HG03108 (cell line): ENCODE measurements at regions not wholly inside any gene's neighbourhood (a gene's known extent, or its start where the extent isn't known, plus 50 kb on each side); places are given as distances from the start of the nearest gene placed in this dataset.
"Not testable (repeated sequence)": the region's sequence is repeated elsewhere in the genome, so short reads cannot be mapped to it uniquely, and the experiment has no call there.

Experiments
- ATAC-seq: cut with Tn5 transposase; IDR thresholded peaks from one replicate; pipeline ENCODE4 v1.9.1; 2021; ENCODE audit warnings: moderate library complexity; ENCODE audit not compliant: unreplicated experiment

DNA sequence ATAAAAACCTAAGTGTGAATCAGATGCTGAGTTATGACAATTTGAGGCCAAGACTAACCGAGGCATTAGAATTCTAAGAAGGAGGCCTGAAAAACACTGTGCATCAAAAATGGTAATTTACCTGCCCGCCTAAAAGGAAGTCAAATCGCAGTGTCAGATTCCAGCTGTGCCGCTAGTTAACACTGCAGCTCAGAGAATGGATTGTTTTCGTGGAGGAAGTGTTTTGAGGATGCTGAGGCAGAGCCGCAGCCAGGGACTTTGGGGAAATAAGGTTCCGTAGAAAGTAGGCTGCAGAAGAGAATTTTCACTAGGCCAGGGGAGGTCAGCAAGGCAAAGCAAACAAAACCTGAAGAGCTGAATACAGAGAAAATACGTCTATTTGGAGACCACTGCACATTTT, 226.4 kb upstream of the ISL1 start:
- ATAC-seq = no peak

DNA sequence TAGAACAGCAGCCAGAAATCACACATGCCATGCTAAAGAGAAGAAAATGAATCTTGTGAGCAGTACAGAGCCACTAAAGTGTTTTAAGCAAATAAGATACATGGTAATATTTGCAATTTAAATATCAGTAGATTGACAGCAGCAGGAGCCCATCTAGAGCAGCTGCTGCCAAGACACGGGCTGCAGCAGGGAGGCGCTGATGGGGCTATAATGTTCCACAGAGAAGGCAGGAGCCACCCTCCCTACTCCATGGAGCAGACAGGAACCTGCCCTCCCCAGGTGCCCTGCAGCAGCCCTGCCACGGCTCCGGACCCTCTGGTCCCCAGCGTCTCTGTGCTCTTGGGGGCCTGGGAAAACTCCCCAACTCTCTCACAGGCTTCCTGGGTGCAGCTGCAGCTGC, 224.1 kb upstream of the ISL1 start:
- no peak for ATAC-seq

DNA sequence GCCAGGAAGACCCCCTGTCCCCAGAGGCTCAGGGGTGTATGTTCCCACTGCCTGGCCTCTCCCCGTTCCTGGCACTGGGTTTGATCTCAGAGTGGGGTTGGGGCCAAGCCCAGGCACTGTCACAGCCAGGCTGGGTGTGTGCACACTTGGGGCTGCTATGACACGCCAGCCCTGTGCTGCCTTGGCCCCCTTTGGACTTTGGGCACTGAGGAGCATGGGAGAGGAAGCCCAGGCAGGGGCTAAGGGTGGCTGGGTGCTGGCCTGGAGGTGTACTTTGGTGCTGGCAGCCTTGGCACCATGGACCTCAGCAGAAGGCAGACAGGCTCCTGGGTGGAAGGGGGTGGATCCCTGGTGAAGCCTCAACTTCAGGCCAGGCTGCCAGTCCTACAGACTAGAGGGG, 223.6 kb upstream of the ISL1 start:
- no peak for ATAC-seq

DNA sequence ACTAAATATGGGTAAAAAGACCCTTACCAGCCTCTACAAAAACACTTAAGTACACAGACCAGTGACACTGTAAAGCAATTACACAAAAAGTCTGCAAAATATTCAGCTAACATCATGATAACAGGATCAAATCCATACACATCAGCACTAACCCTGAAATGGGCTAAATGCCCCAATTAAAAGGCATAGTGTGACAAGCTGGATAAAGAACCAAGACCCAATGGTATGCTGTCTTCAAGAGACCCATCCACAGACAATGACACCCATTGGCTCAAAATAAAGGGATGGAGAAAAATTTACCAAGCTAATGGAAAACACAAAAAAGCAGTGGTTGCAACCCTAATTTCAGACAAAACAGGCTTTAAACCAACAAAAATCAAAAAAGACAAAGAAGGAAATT, 221.0 kb upstream of the ISL1 start:
- no peak for ATAC-seq

DNA sequence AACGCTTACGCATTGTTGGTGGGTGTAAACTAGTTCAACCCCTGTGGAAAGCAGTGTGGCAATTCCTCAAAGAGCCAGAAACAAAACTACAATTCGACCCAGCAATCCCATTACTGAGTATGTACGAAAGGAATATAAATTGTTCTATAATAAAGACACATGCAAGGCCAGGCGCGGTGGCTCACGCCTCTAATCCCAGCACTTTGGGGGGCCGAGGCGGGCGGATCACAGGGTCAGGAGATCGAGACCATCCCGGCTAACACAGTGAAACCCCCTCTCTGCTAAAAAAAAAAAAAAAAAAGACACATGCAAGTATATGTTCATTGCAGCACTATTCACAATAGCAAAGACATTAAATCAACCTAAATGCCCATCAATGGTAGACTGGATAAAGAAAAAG, 217.6 kb upstream of the ISL1 start:
- not testable (repeated sequence) for ATAC-seq

DNA sequence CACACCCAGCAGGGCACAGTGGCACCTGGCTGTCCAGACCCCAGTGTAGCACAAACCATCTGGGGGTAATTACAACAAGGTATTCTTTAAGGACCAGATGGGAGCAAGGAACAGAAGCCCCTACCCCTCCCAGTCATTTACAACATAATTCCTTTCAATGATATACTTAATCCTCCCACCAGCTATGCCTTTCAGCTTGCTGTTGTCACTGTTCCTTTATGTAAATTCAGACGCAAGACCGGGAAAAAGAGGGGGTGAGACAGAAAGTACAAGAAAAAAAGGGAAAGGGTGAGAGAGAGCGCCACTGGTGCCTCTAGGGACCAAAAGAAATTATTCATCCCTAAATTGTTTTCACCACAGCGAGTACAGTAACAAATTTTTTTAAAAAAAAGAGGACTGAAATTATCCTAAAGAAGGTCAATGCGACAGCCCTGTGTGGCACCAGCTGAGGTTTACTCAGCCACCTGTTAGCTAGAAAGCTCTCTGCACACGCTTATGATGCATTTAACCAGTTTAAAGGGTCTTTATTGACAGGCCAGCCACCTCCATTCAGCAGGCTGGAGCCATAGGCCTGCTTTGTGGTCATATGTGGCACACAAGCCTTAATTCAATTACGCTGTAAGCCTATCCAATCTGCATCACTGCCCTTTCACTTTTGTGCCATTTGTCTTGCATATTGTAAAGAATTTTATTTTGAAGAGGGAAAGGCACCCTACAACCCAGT, 210.2 kb upstream of the ISL1 start:
- ATAC-seq = no peak

DNA sequence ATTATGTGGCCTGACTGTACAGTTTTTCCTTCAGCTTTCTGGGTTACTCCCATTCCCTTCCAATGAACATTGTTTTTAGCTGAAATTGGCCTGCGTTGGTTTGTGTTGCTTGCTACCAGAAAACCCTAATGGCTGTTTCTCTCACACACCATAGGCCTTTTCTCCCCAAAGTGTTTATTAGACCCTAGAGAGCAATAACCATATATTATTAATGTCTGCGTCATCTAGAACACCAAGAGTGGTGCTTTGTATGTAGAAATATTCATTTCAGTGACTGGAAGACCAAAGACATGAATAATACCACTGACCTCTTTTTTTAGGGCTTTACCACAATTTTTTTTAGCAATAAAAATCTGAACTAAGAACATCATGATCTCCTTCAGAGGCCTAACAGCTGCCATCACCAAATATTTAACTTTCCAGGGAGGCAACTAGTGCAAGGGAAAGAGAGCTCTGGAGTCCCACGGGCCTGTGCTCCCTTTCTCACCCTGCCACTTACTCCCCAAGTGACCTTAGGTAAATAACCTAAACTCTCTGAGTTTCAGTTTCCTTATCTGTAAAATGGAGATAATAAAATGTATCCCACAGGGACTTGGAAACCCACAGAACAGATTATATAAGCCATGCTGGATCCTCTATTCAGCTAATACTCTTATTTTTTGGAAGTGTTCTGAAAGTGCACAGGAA, 201.9 kb upstream of the ISL1 start:
- no peak for ATAC-seq

DNA sequence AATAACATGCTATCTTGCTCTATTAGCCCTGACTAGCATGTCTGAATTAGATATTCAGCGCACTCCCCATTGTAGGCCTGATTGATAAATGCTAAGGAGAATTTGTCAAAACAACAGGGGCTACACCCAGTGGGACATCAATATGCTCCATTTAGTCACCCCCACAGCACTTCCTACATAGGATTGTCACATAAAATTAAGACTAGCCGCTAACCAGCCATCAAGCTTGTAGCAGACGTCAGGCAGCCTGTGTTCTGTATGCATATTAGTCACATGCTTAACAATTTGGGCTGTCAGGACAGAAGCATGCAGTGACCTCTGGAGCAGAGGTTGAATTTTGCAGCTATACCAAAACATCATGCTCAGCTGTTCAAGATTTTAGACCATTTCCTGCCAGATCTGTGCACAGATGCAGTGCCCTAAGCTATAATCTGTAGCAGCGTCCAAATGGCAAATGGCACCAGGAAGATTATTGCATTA, 197.4 kb upstream of the ISL1 start:
- ATAC-seq = no peak

DNA sequence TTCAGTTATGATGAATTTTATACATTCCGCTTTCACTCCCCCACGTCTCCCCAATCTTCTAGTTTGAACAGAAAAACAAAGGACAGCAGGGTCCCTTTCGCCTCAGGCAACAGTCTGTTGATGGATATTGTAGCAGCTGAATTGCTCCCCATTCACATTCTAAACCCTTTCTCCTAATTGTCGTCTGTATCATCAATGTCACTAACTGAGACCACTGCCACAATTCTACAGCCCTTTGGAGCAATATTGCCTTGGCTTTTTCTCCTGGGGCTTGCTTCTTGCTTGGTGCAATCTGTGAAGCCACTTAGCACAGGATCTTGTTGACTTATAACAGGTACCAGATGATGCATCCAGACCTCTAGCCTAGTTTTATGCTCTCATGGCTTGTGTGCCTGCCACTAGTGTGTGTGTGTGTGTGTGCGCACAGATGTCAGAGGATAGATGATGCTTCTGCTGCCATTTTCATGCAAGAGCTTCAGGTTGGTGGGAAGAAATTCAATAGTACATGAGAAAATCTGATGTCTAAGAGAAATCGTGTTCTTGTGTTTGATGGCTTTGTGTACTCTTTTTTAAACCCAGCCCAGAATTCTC, 195.2 kb upstream of the ISL1 start:
- no peak for ATAC-seq

DNA sequence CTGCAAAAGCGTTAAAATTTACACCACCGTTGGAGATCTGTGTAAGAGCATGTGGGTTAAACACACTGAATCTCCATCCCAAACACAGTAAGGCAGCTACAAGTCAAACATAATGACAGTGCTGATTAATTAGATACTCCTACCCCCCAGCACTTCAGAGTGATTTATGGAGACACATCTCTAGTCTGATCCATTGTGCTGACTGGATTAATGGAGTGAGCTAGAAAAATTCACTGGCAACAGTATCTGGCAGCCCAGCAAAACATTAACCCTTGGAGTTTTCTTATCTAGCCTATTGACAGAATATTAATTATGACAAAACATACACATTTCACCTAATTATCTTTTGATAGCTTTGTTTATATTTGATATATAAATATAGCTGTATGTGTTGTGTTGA, 188.6 kb upstream of the ISL1 start:
- no peak for ATAC-seq

DNA sequence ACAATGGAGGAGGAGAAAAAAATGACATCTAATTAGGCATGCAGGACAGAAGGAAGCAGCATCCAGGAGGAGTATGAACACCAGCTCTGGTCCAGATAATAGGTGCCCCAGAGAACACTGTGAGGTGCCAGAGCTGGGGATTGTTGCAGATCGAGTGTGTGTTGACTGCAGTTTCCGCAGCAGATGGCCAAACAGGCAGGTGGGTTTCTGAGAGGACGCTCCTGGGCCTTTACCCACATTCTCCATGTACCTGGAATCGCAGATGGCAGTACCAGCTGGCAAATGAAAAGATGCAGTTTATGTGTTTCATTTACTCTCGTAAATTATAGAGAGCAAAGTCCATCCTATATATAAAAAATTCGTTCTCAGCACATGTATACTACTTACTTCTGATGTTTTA, 182.2 kb upstream of the ISL1 start:
- ATAC-seq = no peak

DNA sequence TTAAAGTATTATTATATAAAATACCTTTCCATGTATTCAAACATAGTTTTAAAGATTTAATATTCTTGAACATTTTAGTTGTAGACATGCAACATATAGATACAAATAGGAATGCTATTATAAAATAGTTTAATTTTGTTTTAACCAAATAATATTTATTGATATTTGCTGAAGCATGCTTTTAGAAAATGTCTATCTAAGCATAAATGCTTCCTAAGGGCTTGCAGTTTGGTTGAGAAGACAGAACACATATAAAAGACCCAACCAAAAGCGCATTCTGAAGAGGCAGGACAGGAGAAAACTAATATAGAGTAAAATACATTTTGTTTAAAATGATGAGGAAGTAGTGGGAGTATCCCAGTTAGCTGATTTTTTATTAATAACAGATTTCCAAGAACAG, 181.5 kb upstream of the ISL1 start:
- ATAC-seq = no peak

DNA sequence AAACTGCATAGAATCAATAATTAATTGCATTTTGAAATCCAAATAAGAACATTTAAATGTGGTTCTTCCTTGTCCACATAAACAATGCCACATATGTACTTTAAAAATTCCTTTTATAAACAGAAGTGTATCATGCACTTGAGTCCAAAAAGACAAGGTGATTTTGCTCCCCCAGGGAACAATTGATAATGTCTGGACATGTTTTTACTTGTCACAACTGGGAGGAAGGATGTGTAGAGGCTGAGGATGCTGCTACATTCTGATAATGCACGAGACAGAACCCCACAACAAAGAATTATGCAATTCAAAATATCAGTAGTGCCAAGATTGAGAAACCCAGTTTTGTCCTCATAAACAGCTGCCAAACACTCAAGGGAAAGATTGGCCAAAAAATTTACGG, 181.1 kb upstream of the ISL1 start:
- ATAC-seq = no peak

DNA sequence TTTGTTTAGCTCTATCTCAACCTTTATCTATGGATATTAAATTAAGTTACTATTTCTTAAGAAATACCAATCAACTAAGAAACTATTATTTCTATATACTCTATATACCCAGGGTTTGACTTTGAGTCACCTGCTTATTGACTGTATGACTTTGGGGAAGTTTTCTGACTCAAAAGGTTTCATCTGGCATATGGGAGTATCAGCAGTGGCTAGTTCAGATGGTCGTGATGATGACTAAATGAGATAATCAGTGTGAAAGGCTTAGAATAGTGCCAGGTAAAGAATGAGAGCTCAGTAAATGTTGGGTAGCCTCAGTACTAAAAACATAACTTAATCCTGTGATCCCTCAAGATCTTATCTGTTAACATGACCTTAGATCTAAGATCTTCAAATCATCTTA, 179.7 kb upstream of the ISL1 start:
- no peak for ATAC-seq

DNA sequence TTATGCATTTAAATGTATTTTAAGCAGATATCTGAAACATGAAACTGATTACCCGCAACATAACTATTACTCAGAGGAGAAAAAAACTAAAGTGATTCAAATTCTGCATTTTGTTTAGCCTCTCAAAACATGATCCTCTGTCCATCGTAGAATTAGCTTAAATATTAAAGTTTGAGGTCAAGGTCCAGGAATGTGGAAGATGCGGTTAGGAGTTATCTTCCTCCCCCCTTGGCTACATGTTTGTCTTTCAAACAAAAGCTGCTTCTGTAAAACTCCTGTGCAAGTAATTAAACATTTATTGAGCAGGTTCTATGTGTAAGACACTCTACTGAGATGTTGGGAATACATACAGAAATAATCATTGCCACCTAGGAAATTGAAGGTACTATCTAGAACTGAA, 175.0 kb upstream of the ISL1 start:
- ATAC-seq = no peak

DNA sequence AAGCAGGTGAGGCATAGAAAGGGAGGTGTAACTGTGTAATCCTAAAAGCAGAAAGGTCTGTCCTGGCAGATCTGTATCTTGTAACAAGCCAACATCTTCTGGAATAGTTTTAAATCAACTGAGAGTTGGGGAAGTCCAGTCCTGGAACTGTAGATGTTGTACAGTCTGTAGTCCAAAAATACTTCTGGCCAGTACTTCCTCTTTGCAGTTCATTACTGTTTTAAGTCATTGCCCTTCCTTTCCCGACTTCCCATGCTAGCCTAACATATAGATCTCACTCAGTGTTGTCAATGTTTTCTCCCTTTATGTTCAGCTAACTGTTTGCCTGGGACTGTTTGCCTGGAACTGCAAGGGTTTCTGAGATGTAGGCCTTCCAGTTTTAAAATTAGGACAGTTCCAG, 168.5 kb upstream of the ISL1 start:
- no peak for ATAC-seq

DNA sequence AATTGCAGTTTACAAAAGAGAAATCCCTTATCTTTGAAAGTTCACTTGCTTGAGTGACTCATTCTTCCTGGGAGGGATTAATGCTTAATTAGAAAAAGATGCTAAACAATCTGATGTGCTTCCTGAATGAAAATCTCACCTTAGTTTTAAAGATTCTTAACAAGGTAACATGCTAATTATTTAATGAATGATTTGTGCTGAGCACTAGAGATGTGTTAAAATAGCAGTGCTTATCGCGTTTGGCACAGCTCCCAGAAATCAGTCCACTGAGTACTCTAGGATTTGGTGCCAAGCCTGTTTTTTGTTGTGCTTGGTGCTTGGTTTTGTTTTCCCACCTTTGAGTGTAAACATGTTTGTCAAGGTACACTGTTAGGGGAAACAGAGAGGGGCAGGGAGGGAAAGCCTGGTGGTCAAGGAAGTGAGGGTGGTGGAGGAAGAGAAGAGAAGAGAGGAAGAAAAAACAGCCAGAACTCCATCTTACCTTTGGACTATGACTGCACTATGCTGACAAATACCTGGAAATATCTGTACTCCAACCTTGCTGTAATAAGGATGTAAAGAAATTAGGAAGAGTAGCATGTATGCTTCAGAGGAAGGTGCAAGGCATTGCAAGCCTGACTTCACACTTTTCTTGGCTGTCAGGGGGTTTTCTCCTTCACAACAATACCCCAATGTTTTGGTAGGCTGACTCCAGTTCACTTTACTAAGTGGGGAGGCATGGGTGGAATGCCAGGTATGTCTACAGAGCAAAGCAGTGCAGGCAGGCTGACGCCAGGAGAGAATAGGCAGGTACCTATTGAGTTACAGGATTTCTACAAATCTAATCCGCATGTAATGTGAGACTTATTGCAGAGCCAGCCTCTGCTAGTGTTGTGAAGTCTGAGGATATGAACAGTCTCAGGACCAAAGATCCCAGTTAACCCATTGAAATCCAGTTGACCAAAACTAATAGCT, 157.2 kb upstream of the ISL1 start:
- ATAC-seq = no peak

DNA sequence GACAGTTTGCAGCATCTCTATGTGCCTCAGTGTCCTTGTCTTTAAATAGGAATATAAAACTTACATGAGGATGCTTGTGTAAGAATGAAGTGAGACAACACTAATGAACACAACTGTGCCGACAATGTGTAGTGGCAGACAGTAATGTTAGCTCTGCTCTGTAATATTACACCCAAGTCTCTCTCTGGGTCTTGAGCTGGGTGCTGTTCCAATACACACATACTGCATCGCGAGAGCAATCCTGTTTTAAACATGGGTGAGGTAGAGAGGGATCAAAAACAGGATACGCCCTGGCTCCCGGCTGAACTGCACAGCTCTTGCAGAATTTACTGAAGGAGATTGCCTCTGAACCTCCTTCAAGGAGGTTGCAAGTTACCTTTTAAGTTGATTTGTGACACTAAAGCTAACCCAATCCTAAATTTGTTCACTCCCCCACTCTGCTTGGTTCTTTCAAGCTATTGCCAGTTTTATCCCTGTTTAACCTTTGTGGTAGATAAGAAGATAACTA, 155.2 kb upstream of the ISL1 start:
- ATAC-seq = no peak

DNA sequence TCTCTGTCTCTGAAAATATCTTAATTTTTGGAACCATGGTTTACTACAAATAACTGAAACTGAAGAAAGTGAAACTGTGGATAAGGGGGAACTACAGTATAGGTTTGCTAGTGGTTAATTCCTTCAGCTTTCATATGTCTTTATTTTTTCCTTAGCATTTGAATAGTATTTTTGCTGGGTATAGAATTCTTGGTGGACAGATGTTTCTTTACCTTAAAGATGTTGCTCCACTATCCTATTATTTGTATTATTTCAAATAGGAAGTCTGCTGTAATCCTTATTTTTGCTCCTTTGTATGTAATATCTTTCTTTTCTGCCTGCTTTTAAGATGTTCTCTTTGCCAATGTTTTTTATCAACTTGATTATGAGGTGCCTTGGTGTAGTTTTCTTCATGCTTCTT, 152.9 kb upstream of the ISL1 start:
- ATAC-seq = no peak

DNA sequence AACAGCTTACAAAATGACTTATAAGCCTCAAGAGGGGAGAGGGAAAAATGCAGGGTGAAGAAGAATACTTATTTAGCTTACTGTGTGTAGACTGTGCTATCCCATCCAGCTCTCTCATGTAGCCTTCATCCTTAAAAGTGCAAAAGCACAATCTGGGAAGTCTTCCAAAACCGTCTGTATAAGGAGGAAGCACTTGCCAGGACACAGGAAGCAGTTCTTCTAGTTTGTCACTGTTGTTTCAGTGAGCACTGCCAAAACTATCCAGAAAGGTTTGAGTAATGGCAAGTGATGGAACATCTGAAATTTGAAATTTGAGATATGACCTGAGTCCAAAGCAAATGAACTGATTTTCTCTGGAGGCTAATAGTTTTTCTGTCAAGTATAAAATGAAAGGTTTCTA, 140.8 kb upstream of the ISL1 start:
- ATAC-seq = no peak

DNA sequence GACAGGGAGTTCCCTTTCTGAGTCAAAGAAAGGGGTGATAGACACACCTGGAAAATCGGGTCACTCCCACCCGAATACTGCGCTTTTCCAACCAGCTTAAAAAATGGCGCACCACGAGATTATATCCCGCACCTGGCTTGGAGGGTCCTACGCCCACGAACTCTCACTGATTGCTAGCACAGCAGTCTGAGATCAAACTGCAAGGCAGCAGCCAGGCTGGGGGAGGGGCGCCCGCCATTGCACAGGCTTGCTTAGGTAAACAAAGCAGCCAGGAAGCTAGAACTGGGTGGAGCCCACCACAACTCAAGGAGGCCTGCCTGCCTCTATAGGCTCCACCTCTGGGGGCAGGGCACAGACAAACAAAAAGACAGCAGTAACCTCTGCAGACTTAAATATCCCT, 132.3 kb upstream of the ISL1 start:
- not testable (repeated sequence) for ATAC-seq
